ENCODE measurements at regions not wholly inside any gene's neighbourhood (a gene's known extent, or its start where the extent isn't known, plus 50 kb on each side); places are given as distances from the start of the nearest gene placed in this dataset.

- H3K23me2 ChIP-seq (ENCODE audit: insufficient read length, low read depth, low read length, poor library complexity, severe bottlenecking), result no peaks in the 10 kb centered on the region
- H3K4ac ChIP-seq (ENCODE audit: low read depth, low read length), result no peak overlapping the region
- no peak overlapping the region for H3K4me2 ChIP-seq (ENCODE audit: insufficient read depth, insufficient read length, low read length)
- H2AK5ac ChIP-seq (ENCODE audit: insufficient read length, low read length), result no peak overlapping the region
- no peak overlapping the region for H2BK15ac ChIP-seq (ENCODE audit: low read depth, low read length)
- H2BK120ac ChIP-seq (ENCODE audit: low read depth, low read length, poor library complexity, severe bottlenecking), result no peak overlapping the region
- H3K23ac ChIP-seq (ENCODE audit: insufficient read length, low read depth, low read length), result no peak overlapping the region
- H3K4me3 Mint-ChIP-seq, result no peak overlapping the region
- peaks cover 5 to 6% of the 10 kb centered on the region in 2 experiments; a peak in 3 of 4 replicates for H3K4me1 Mint-ChIP-seq
- H3K9ac ChIP-seq (ENCODE audit: extremely low read depth, insufficient read length, low read length), result no peak overlapping the region
- H2BK5ac ChIP-seq (ENCODE audit: insufficient read length, low read length), result no peak overlapping the region
- H4K5ac ChIP-seq (ENCODE audit: insufficient read length, low read depth, low read length), result no peak overlapping the region
- peaks cover 0 to 12% (median 5%) of the 10 kb centered on the region in 3 experiments; a peak in 5 of 7 replicates for H3K36me3 Mint-ChIP-seq (ENCODE audit: insufficient read depth in 1 of 3, low read depth in 3 of 3)
- no peak overlapping the region for H2BK20ac ChIP-seq (ENCODE audit: low read depth, low read length, poor library complexity, severe bottlenecking)
- H3K79me2 ChIP-seq (ENCODE audit: insufficient read depth, low read length), result no peaks in the 10 kb centered on the region
- H3K27ac ChIP-seq (ENCODE audit: insufficient read length, low read depth, low read length), result no peak overlapping the region
- H3K79me1 ChIP-seq (ENCODE audit: insufficient read depth, low read depth, low read length, poor library complexity, severe bottlenecking), result no peaks in the 10 kb centered on the region
- H3K27me3 ChIP-seq (ENCODE audit: insufficient read depth, low read length), result no peaks in the 10 kb centered on the region
- H3K4me1 ChIP-seq (ENCODE audit: insufficient read depth, low read length), result no peaks in the 10 kb centered on the region
- H3K27me3 Mint-ChIP-seq (ENCODE audit: low read depth), result peaks cover 3% of the 10 kb centered on the region
- no peaks in the 10 kb centered on the region for H4K20me1 ChIP-seq (ENCODE audit: control insufficient read depth, insufficient read depth, insufficient read length)
- H4K8ac ChIP-seq (replicated peaks; ENCODE audit: insufficient read length, low read depth, low read length), result no peak overlapping the region
- H3K27ac Mint-ChIP-seq, result no peak overlapping the region
- no peak overlapping the region for H2BK12ac ChIP-seq (ENCODE audit: insufficient read length, low read depth, low read length)
- H3K18ac ChIP-seq (ENCODE audit: insufficient read length, low read depth, low read length), result no peak overlapping the region
- H2AFZ ChIP-seq (ENCODE audit: low read length), result no peak overlapping the region
- no peak for TF ChIP-seq CTCF (conservative IDR thresholded peaks at IDR 0.05)
- no peak overlapping the region for H3T11ph ChIP-seq (ENCODE audit: low read length)
- peaks cover 8 to 13% of the 10 kb centered on the region in 2 experiments; a peak in 4 of 5 replicates for H3K9me3 Mint-ChIP-seq
- peaks cover 3% of the 10 kb centered on the region for H3K9me3 ChIP-seq (ENCODE audit: control insufficient read depth, low read depth, low read length)
- H4K91ac ChIP-seq (ENCODE audit: insufficient read length, low read depth, low read length), result no peak overlapping the region
- no peak overlapping the region for H3K14ac ChIP-seq (ENCODE audit: insufficient read depth, low read length)
- no peak for DNase-seq
- no peak overlapping the region for H3K56ac ChIP-seq (ENCODE audit: insufficient read length, low read depth, low read length)
These were observed 107.5 kb upstream of the TMEM18 start for GRCh38 chr2:784753-785152.

All from H9 (cell line).